ENCODE measurements at regions not wholly inside any gene's neighbourhood (a gene's known extent, or its start where the extent isn't known, plus 50 kb on each side); places are given as distances from the start of the nearest gene placed in this dataset.
"Not testable (repeated sequence)": the region's sequence is repeated elsewhere in the genome, so short reads cannot be mapped to it uniquely, and the experiment has no call there.

DNA sequence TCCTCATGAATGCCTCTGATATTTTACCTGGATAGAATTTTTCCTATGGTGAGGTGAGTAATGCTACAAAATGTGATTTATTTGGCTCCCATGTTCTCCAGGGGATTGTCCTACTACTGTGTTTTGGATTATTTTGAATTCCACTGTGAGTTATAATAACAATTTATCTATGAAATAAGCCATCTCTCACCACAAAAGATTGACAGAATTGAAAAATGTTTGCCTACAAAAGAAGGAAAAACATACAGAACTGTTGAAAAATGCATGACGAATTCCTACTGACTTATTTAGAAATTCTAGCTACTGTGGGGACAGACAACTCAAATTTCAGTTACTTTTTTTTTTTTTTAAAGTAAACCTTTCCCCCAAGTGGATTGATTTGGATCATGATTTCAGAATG is 463.7 kb upstream of the GRIN3A start:
- no peaks in the 10 kb centered on the region for H3K9me3 Mint-ChIP-seq
- no peak for DNase-seq (ENCODE audit: extremely low spot score, unreplicated experiment)
- no peaks in the 10 kb centered on the region for H3K27me3 Mint-ChIP-seq
- no peaks in the 10 kb centered on the region for H3K4me1 Mint-ChIP-seq (ENCODE audit: unreplicated experiment)
- no peak overlapping the region for H3K4me3 Mint-ChIP-seq
- TF ChIP-seq, protein P1, sequence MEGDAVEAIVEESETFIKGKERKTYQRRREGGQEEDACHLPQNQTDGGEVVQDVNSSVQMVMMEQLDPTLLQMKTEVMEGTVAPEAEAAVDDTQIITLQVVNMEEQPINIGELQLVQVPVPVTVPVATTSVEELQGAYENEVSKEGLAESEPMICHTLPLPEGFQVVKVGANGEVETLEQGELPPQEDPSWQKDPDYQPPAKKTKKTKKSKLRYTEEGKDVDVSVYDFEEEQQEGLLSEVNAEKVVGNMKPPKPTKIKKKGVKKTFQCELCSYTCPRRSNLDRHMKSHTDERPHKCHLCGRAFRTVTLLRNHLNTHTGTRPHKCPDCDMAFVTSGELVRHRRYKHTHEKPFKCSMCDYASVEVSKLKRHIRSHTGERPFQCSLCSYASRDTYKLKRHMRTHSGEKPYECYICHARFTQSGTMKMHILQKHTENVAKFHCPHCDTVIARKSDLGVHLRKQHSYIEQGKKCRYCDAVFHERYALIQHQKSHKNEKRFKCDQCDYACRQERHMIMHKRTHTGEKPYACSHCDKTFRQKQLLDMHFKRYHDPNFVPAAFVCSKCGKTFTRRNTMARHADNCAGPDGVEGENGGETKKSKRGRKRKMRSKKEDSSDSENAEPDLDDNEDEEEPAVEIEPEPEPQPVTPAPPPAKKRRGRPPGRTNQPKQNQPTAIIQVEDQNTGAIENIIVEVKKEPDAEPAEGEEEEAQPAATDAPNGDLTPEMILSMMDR (conservative IDR thresholded peaks at IDR 0.05) = no peak
- H3K27ac Mint-ChIP-seq = no peak overlapping the region
- H3K36me3 Mint-ChIP-seq = no peaks in the 10 kb centered on the region

DNA sequence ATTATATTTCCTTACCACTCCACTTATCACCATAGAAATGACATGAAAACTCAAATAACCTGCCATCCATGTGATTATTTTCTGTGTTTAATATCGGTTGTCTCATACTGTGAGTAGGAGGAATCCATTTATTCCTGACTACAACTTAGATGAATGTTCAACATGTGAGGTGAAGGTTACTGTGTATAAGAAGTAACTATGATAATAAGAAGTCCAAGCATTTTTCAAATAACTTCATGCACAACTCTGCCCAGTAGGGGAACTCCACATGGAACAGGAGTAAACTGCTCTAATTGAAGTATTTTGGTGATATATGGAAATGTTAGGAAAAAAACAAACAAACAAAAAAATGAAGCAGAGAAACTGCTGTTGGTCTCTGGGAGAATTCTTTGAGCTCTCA is 447.5 kb upstream of the GRIN3A start:
- TF ChIP-seq, protein P1 (conservative IDR thresholded peaks at IDR 0.05) = no peak
- no peak for DNase-seq (ENCODE audit: extremely low spot score, unreplicated experiment)
- Mint-ChIP-seq H3K27me3 (no peaks in the 10 kb centered on the region), H3K27ac (no peak overlapping the region), H3K36me3 (no peaks in the 10 kb centered on the region), H3K4me1 (ENCODE audit: unreplicated experiment) (no peaks in the 10 kb centered on the region), H3K9me3 (no peaks in the 10 kb centered on the region), H3K4me3 (no peak overlapping the region)

DNA sequence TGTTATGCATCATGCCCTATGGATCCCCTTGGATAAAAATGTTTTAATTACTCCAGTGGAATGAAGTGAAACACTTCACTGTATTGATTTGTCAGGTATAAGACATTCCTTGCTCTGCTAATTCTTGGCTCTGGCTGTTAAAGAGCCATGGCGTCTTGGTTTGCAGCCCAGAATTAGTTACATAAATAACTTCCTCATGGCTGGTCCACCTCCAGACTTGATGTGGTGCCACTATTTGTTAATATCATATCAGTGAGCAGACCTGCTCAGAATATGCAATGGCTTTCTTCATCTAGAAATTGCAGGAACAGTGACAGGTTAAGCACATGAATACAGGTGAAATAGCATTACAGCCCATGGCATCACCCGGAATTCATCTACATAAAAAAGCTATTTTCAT is 446.9 kb upstream of the GRIN3A start:
- H3K36me3 Mint-ChIP-seq = no peaks in the 10 kb centered on the region
- TF ChIP-seq, protein P1 (conservative IDR thresholded peaks at IDR 0.05) = no peak

DNA sequence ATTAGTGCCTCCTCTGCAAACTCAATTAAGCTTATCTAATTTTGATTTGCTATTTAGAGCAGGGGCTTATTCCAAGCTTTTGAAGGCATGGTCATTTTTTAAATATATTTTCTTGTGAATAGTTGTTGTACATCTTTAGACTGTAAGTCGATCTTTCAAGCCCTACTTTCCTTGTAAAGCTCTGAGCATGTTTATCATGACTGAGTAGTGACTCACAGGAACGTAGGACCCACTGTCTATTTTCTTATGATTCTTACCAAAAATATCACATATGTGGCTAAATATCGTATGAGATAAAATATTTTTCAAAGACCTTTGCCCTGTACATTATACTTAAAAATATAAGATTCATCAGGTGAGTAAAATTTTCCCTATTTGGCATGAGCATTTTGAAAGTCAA is 440.4 kb upstream of the GRIN3A start:
- no peaks in the 10 kb centered on the region for H3K4me1 Mint-ChIP-seq (ENCODE audit: unreplicated experiment)
- H3K36me3 Mint-ChIP-seq = no peaks in the 10 kb centered on the region

More for the DNA sequence above, 446.9 kb upstream of the GRIN3A start:
- Mint-ChIP-seq H3K4me3 (no peak overlapping the region), H3K4me1 (ENCODE audit: unreplicated experiment) (no peaks in the 10 kb centered on the region), H3K9me3 (no peaks in the 10 kb centered on the region), H3K27ac (no peak overlapping the region), H3K27me3 (no peaks in the 10 kb centered on the region)
- DNase-seq (ENCODE audit: extremely low spot score, unreplicated experiment) = no peak

DNA sequence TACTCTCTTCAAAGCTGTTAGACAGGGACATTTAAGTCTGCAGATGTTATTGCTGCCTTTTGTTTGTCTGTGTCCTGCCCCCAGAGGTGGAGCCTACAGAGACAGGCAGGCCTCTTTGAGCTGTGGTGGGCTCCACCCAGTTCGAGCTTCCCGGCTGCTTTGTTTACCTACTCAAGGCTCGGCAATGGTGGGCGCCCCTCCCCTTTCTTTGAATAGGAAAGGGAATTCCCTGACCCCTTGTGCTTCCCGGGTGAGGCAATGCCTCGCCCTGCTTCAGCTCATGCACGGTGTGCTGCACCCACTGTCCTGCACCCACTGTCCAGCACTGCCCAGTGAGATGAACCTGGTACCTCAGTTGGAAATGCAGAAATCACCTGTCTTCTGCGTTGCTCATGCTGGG is 435.8 kb upstream of the GRIN3A start:
- H3K36me3 Mint-ChIP-seq; H3K4me3 Mint-ChIP-seq; H3K4me1 Mint-ChIP-seq (ENCODE audit: unreplicated experiment); DNase-seq (ENCODE audit: extremely low spot score, unreplicated experiment); H3K9me3 Mint-ChIP-seq; H3K27ac Mint-ChIP-seq; H3K27me3 Mint-ChIP-seq: not testable (repeated sequence)

More for the DNA sequence above, 440.4 kb upstream of the GRIN3A start:
- H3K9me3 Mint-ChIP-seq = no peaks in the 10 kb centered on the region
- H3K27ac Mint-ChIP-seq = no peak overlapping the region
- TF ChIP-seq, protein P1 (conservative IDR thresholded peaks at IDR 0.05) = no peak
- no peak overlapping the region for H3K4me3 Mint-ChIP-seq
- H3K27me3 Mint-ChIP-seq = no peaks in the 10 kb centered on the region
- DNase-seq (ENCODE audit: extremely low spot score, unreplicated experiment) = no peak

DNA sequence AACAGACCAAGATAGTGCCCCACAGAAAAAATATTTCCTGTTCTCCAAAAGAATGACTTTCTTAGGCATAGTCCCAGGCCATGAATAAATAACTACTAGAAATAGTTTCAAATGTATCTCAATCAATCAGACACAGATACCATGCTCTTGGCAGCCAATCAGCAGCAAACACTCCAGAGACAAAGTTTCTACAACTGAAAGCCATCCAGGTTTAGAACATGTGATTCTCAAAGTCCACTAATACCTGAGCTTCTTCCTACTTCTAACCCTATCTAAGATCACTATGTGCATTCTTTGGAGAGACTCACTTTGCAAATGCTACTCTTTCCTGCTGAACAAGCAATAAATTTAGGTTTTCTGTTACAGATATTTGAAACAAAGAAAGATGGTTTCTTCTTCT is 425.8 kb upstream of the GRIN3A start:
- H3K27ac Mint-ChIP-seq = no peak overlapping the region
- H3K4me1 Mint-ChIP-seq (ENCODE audit: unreplicated experiment) = no peaks in the 10 kb centered on the region
- no peaks in the 10 kb centered on the region for H3K9me3 Mint-ChIP-seq
- no peak for DNase-seq (ENCODE audit: extremely low spot score, unreplicated experiment)
- H3K4me3 Mint-ChIP-seq = no peak overlapping the region
- H3K36me3 Mint-ChIP-seq = no peaks in the 10 kb centered on the region
- H3K27me3 Mint-ChIP-seq = no peaks in the 10 kb centered on the region
- TF ChIP-seq, protein P1 (conservative IDR thresholded peaks at IDR 0.05) = no peak

DNA sequence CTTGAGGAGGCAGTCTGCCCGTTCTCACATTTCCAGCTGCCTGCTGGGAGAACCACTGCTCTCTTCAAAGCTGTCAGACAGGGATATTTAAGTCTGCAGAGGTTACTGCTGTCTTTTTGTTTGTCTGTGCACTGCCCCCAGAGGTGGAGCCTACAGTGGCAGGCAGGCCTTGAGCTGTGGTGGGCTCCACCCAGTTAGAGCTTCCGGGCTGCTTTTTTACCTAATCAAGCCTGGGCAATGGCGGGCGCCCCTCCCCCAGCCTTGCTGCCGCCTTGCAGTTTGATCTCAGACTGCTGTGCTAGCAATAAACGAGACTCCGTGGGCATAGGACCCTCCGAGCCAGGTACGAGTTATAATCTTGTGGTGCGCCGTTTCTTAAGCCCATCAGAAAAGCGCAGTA is 414.6 kb upstream of the GRIN3A start:
- not testable (repeated sequence) for H3K36me3 Mint-ChIP-seq; H3K4me1 Mint-ChIP-seq (ENCODE audit: unreplicated experiment); H3K9me3 Mint-ChIP-seq; DNase-seq (ENCODE audit: extremely low spot score, unreplicated experiment); H3K27ac Mint-ChIP-seq; H3K27me3 Mint-ChIP-seq; H3K4me3 Mint-ChIP-seq
